ENCODE measurements at regions not wholly inside any gene's neighbourhood (a gene's known extent, or its start where the extent isn't known, plus 50 kb on each side); places are given as distances from the start of the nearest gene placed in this dataset.

GRCh38 chr5:93070938-93071337 lies 510.1 kb downstream of the NR2F1-AS1 start:
- no peak for DNase-seq

GRCh38 chr5:93069276-93069675 lies 511.7 kb downstream of the NR2F1-AS1 start:
- no peak for DNase-seq

DNA sequence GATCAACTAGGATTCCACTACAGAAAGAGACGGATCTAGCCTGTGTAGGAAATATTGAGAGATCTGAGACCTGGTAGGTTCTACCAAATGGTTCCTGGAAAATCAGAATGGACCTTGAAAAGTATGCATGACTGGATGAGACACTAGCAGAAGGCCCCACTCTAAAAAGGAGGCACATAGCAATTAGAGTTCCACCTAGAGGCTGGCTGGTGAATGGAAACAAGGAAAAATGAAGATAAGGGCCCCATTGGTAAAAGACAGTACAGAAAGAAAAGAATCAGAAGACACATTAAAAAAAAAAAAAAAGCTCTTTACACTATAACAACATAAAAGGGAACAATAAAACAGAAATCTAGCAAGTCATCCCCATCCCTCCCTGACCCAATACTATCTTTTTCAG lies 518.5 kb downstream of the NR2F1-AS1 start:
- DNase-seq: peak in 3 of 56 donors; percentile 0 to 1 (median 0)

- DNase-seq: no peak
Measured at GRCh38 chr5:93058309-93058708, 522.7 kb downstream of the NR2F1-AS1 start.

- DNase-seq: no peak
Measured at GRCh38 chr5:93057311-93057710, 523.7 kb downstream of the NR2F1-AS1 start.

DNA sequence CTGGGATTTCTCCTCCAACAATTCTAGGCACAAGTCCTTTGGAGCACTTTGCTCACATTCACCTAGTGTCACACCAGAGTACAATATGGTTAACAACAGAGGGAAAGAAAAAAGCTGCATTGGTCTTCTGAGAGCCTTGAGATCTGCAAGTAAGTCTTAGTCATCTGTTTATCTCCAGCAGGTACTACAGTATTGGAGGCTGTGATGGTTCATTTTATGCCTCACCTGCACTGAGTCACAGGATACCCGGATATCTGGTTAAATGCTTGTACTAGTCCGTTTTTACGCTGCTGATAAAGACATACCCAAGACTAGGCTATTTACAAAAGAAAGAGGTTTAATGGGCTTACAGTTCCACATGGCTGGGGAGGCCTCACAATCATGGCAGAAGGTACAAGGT lies 525.0 kb downstream of the NR2F1-AS1 start:
- DNase-seq: no peak

DNA sequence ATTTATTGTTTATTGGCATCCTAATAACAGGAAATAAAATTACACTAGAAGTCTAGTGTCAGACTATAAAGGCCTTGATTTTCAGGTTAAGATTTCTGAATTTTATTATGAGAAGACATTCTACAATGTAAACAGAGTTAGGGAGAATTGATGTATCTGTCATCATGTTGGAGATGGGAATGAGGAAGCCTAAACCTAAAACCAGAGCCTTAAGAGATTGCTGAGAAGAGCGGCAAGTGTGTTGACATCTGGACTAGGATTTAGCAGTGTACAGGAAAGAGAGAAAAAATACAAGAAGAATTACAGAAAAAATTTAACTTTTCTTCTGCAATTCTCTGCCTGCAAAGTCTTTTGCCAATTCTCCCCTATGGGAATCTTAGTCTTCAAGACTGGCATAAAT lies 525.5 kb downstream of the NR2F1-AS1 start:
- DNase-seq: no peak

DNA sequence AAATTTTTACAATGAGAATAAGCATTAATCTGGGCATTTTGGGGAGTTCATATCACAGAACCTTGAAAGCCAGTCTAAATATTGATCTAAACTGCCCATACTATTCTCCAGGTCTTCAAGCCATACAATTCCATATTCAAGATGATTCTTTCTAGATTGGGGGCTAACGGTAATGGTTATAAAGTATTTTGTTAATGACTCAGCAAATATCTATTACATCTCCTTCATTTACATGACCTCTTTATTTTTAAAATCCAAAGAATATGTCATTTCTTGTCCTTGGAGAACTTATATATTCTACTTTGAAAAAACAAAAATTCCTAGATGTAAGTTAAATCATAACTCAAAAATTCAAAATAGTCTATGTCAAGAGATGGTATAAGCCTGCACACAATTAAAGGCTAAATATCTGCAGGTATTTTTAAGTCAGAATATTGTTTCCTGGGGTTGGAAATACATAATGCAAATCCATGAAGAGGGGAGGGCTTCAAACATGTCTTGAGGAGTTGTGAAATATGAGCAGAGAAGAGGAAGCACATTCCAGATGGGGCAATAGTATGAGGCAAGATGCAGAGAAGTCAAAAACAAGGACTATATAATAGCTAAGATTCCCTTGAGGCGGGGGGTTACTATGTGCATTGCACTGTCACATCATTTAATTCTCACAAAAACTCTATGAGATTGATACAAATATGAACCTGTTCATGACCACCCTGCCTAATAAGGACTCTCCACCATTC lies 526.4 kb downstream of the NR2F1-AS1 start:
- DNase-seq: no peak

DNA sequence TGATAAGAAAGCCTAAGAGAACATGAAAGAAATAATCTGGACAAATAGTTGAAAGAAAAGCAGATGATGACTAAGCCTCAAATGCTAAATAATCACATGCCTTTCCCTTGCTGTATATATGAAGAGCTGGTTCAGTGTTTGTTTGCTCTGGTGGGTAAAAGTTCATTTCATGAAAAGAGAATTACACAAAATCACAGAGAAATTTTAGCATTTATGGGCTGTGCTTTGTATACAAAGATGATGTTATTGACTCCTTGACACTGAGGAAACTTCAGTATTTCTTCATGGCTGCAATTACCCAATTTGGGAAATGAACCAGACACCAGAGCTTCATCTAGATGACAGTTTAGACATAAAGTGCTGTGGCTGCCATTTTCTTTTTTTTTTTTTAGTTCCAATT lies 527.2 kb downstream of the NR2F1-AS1 start:
- no peak for DNase-seq

DNA sequence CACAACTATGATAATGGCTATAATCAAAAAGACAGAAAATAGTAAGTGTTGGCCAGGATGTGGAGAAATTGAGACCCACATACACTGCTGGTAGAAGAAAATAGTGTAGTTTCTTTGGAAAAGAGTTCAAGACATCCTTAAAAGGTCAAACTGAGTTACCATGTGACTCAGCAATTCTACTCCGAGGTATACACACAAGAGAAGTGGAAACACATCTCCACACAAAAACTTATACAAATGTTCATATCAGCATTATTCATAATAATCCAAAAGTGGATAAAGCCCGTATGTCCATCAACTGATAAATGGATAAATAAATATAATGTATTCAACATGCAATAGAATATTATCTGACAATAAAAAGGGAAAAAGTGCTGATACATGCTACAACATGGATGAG lies 532.2 kb downstream of the NR2F1-AS1 start:
- DNase-seq: no peak

- DNase-seq: no peak
Measured at GRCh38 chr5:93044859-93045666, 536.0 kb downstream of the NR2F1-AS1 start.

DNA sequence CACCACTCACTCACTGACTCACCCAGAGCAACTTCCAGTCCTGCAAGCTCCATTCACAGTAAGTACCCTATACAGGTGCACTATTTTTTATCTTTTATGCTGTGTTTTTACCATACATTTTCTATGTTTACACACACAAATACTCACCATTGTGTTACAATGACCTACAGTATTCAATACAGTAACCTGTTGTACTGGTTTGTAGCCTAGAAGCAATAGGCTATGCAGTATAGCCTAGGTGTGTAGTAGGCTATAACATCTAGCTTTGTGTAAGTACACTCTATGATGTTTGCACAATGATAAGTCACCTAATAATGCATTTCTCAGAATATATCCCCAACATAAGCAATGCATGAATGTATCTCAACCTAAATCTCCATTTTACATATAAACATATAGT lies 541.1 kb downstream of the NR2F1-AS1 start:
- no peak for DNase-seq

- DNase-seq: no peak
Measured at GRCh38 chr5:93034621-93035590, 546.1 kb downstream of the NR2F1-AS1 start.

DNA sequence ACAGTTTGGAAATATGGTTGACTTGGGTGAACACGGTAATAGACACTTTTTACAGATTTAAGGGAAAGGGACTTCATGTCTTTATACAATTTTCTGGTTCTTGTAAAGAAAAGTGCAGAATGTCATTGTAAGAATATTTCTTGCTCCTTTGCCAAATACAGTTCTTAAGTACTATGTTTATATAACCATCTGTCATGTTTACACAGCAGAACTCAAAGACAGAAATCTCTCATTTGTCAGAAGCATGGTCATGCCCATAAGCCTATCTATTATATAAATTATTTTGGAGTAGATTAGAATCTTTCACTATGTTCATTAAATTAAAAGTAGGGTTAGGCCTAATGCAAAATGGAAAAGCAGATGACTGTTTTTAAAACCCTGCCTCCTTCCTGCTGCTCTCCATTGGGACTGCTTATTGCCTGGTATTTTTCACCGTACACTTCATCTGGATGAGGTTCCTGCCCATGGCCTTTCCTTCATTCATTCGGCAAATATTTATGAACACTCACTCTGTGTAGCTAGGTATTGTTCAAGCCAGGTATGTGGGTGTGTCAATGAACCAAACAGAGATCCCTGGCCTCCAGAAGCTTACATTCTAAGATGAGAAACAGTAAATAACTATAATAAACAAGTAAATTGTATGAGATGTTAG lies 558.1 kb downstream of the NR2F1-AS1 start:
- no peak for DNase-seq

DNA sequence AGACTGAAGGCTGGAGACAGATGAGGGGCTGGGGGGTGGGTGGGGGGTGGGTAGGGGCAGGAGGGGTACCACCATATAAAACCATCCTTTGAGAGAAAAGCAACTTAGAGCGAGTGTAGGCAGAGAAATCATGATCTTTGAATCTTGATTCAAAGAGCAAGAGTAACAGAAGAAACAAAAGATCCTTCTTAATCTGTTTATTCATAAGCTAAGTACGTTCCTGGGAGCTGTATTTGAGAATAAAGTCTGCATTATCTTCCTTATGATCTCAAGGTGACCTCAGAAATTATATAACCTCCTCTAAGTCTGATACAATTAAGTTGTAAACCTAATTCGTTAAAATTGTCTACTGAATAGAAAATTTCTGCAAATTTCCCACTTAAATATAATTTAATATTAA lies 558.8 kb downstream of the NR2F1-AS1 start:
- DNase-seq: no peak

DNA sequence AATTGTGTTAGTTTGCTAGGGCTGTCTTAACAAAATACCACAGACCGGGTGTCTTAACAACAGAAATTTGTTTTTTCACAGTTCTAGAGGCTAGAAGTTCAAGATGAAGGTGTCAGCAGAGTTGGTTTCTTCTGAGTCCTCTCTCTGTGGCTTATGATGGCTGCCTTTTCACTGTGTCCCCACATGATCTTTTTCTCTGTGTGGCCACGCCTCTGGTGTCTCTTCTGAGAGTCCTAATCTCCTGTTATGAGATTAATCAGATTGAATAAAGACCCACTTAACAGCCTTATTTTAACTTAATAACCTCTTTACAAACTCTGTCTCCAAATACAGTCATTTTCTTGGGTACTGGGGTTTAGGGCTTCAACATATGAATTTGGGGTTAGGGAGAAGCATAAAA lies 561.1 kb downstream of the NR2F1-AS1 start:
- DNase-seq: no peak

GRCh38 chr5:93018461-93018860 lies 562.6 kb downstream of the NR2F1-AS1 start:
- no peak for DNase-seq

- no peak for DNase-seq
Measured at GRCh38 chr5:93017849-93018248, 563.2 kb downstream of the NR2F1-AS1 start.

GRCh38 chr5:93017376-93017775 lies 563.6 kb downstream of the NR2F1-AS1 start:
- no peak for DNase-seq

DNA sequence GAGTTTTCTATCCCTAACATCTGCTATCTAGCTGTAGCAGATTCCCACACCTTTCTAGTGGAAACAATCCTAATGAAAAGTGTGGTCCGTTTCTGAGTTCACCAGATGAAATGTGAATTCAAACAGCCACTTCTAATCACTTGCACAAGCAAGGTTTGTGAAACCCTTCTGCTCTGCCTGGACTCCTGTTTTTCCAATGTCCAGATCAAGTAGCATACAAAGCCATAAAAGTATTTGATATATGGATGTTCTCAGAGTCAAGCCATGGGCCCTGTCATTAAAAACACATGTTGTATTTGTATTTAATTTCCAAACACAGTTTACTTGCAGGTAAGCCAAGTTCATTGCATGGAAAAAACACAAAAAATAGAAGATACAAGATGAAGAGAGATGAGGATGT lies 570.4 kb downstream of the NR2F1-AS1 start:
- no peak for DNase-seq

GRCh38 chr5:93010037-93010436 lies 571.0 kb downstream of the NR2F1-AS1 start:
- DNase-seq: no peak

Measured in nucleus accumbens (tissue), 56 donors.